Stimulated activated CD4-positive, alpha-beta T cell treated with anti-CD3 and anti-CD28 coated beads, Interleukin-15, amount 100 ng/mL, for 1 hour (primary cell): ENCODE measurements at regions not wholly inside any gene's neighbourhood (a gene's known extent, or its start where the extent isn't known, plus 50 kb on each side); places are given as distances from the start of the nearest gene placed in this dataset.

Experiments used
- DNase-seq, 2 donors: peaks; one replicate each; pipeline ENCODE4 v3.0.0-alpha.2; 2020; ENCODE audit warnings: low read depth in 1 of 2, low spot score in 1 of 2

DNA sequence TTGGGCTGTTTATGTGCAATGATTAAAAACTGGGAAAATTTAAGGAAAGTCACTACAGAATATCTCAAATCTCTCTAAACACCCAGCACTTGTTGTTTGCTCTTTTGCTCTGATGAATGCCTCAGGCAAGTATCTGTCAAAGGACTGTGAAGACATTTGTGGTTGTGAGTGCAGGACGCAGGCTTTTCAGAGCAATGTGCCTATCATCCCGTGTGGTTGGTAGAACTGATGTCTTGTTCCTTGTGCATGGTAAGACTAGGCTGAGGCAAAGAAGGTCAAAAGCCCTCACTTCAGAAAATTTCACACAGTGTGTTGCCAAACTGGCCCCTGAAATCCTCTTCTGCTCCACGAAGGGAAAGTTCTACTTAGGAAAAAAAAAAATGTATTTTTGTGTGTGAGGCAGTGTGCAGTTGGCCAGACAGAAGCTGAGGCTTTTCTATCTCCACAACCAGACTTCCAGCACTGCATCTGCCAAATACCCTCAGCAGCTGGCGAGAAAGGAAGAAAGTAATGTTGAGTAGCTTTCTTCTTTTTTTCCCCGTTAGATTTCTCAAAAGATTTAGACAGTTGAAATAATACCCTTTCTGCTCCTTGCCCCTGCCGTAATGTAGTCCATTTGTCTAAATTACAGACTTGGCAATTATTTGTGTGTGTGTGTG is 1103.1 kb downstream of the VRK1 start:
- no peak for DNase-seq

GRCh38 chr14:97902630-97903029 is 1105.4 kb downstream of the VRK1 start:
- DNase-seq: no peak

GRCh38 chr14:97903821-97904220 is 1106.6 kb downstream of the VRK1 start:
- DNase-seq: no peak

DNA sequence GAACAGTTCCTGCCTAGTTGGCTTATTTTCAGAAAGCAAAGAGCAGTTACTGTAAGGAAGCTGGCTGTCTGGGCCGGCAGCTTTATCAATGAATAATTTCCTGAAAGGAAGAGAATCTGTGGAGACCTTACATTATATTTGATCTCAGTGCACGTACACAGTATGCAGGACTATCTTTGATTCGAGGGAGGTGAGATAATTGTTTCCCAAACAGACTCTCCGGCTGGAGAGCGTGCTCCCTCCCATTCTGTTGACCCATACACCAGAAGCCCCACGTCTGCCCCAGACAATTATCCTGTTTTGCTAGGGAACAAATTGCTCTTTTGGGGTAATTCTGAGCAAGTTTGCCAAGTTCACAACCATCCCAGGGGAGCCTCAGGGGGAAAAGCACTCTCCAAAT is 1115.0 kb downstream of the VRK1 start:
- DNase-seq: no peak

DNA sequence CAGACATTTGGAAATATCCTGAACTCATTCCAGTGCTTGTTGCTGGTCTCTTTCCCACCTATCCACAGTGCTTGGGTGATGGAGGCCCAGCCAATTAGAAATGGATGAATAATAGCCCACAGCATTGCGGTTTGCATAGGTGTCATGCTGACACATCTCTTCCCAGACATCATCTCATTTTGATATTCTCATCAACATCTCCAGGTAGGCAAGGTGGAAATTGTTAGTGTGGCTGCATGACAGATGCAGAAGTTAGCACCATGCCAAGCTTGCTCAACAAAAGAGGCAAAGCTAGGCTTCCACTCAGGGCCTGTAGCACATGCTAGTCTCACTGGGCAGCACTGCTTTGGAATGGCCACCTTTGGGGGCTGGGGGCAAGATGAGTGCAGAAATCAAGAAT is 1118.9 kb downstream of the VRK1 start:
- DNase-seq: no peak

GRCh38 chr14:97916669-97917568 is 1119.7 kb downstream of the VRK1 start:
- no peak for DNase-seq

- DNase-seq: no peak
Measured at GRCh38 chr14:97920201-97920600, 1123.0 kb downstream of the VRK1 start.

GRCh38 chr14:97921296-97921695 is 1124.1 kb downstream of the VRK1 start:
- DNase-seq: no peak

GRCh38 chr14:97924922-97925613 is 1127.9 kb downstream of the VRK1 start:
- DNase-seq: no peak

DNA sequence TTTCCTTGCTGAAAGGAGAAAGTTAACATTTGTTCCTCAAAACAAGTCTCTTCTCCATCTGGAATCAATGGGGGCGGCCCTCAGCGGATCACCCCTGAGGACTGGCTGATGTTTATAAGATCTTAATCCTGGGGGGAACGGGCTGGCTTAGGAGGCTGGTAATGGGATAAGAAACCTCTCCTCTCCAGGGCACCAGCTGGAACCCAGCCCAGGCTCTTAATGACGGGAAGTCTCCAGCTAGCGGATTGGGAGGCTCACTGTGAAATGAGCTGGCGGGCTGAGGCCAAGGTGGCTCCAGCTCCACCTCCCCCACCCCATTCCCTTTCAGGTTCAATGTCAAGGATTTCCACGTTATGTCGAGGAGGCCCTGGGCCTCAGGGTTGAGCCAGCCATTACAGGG is 1133.0 kb downstream of the VRK1 start:
- DNase-seq: no peak

DNA sequence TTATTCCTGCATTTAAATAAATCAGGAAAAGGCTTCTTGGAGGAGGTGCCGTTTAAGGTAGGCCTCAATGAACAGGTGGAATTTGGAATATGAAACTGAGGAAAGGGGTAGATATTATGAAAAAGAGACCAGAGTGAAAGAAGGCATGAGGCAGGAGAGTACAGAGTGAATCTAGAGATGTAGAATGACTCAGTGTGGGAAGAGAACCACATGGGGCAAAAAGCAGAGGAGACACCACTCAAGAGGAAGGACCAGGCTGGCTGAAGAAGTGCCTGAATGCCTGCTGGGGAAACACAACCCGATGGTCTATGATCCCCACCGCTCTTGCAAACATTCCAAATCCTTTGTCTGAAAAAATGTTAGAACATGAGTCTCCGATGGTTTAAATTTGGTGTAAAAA is 1134.1 kb downstream of the VRK1 start:
- DNase-seq: no peak

GRCh38 chr14:97942921-97943320 is 1145.7 kb downstream of the VRK1 start:
- no peak for DNase-seq

- DNase-seq: no peak
Measured at GRCh38 chr14:97943619-97944018, 1146.4 kb downstream of the VRK1 start.

- DNase-seq: no peak
Measured at GRCh38 chr14:97944380-97944779, 1147.2 kb downstream of the VRK1 start.

DNA sequence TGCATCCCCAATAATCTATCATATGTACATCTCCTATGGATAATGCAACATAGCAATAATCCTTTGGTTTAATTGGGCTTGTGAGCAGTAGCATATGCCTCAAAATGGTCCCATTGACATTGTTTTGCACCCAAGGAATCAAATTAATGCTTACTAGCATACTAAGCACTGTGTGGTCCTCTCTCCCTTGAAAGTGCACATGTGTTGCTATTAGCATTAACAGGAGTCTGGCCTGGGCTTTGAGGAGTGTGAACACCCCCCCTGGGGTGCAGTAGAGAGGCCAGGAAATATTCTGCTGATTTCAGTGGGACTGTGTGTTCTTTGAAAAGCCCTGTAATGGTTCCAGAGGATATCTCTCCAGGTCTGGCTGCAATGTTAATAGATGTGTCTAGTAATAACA is 1148.4 kb downstream of the VRK1 start:
- DNase-seq: no peak

GRCh38 chr14:97946240-97946639 is 1149.1 kb downstream of the VRK1 start:
- no peak for DNase-seq

GRCh38 chr14:97946641-97947040 is 1149.5 kb downstream of the VRK1 start:
- no peak for DNase-seq

- DNase-seq: no peak
Measured at GRCh38 chr14:97948841-97949240, 1151.7 kb downstream of the VRK1 start.

GRCh38 chr14:97956581-97957340 is 1159.6 kb downstream of the VRK1 start:
- DNase-seq: no peak

DNA sequence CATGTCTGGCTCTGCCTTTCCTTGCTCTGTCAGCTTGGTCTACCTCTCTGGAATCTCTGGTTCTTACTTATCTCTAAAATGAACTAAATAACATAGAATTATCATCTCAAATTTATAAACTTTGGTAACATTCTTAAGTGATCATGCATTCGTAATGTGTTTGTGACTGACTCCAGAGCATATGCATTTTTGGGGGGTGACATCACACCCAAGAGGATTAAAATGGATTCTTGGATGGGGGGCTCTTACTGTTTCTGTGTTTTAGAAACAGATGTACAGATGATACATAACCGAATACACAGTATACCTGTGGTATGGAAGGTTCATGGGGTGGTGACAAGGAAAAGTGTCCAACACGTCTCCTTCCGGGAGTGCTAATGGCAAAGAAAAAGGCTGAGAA is 1162.1 kb downstream of the VRK1 start:
- no peak for DNase-seq

GRCh38 chr14:97960436-97960835 is 1163.3 kb downstream of the VRK1 start:
- DNase-seq: no peak
